ENCODE measurements at regions not wholly inside any gene's neighbourhood (a gene's known extent, or its start where the extent isn't known, plus 50 kb on each side); places are given as distances from the start of the nearest gene placed in this dataset.
A peak's percentile ranks its signal among the peaks of the same experiment; 100 is the strongest.

GRCh38 chr1:221371705-221372104 lies 370.2 kb downstream of the DUSP10 start:
- DNase-seq (ENCODE audit: low read depth): no peak

- no peak for DNase-seq (ENCODE audit: low read depth)
Observed at GRCh38 chr1:221373795-221374194, 368.1 kb downstream of the DUSP10 start.

- DNase-seq (ENCODE audit: low read depth): no peak
Observed at GRCh38 chr1:221376286-221376685, 365.6 kb downstream of the DUSP10 start.

- no peak for DNase-seq (ENCODE audit: low read depth)
Observed at GRCh38 chr1:221381910-221382623, 359.8 kb downstream of the DUSP10 start.

- peak; percentile 71 for DNase-seq (ENCODE audit: low read depth)
Observed at GRCh38 chr1:221392453-221392852, 349.4 kb downstream of the DUSP10 start.

- peak; percentile 71 for DNase-seq (ENCODE audit: low read depth)
Observed at GRCh38 chr1:221394011-221394544, 347.8 kb downstream of the DUSP10 start.

- DNase-seq (ENCODE audit: low read depth): no peak
Observed at GRCh38 chr1:221396526-221396925, 345.4 kb downstream of the DUSP10 start.

GRCh38 chr1:221397141-221397540 lies 344.7 kb downstream of the DUSP10 start:
- DNase-seq (ENCODE audit: low read depth): no peak

GRCh38 chr1:221397606-221398005 lies 344.3 kb downstream of the DUSP10 start:
- peak; percentile 4 for DNase-seq (ENCODE audit: low read depth)

- no peak for DNase-seq (ENCODE audit: low read depth)
Observed at GRCh38 chr1:221405146-221405545, 336.7 kb downstream of the DUSP10 start.

GRCh38 chr1:221408117-221408803 lies 333.6 kb downstream of the DUSP10 start:
- DNase-seq (ENCODE audit: low read depth): no peak

- no peak for DNase-seq (ENCODE audit: low read depth)
Observed at GRCh38 chr1:221411283-221411682, 330.6 kb downstream of the DUSP10 start.

- no peak for DNase-seq (ENCODE audit: low read depth)
Observed at GRCh38 chr1:221414772-221415539, 326.9 kb downstream of the DUSP10 start.

- DNase-seq (ENCODE audit: low read depth): no peak
Observed at GRCh38 chr1:221415651-221416050, 326.2 kb downstream of the DUSP10 start.

- DNase-seq (ENCODE audit: low read depth): no peak
Observed at GRCh38 chr1:221416142-221416541, 325.7 kb downstream of the DUSP10 start.

- no peak for DNase-seq (ENCODE audit: low read depth)
Observed at GRCh38 chr1:221416723-221417122, 325.2 kb downstream of the DUSP10 start.

GRCh38 chr1:221418346-221418745 lies 323.5 kb downstream of the DUSP10 start:
- peak; percentile 46 for DNase-seq (ENCODE audit: low read depth)

GRCh38 chr1:221419513-221420095 lies 322.3 kb downstream of the DUSP10 start:
- DNase-seq (ENCODE audit: low read depth): peak; percentile 75

GRCh38 chr1:221429264-221429663 lies 312.6 kb downstream of the DUSP10 start:
- DNase-seq (ENCODE audit: low read depth): peak; percentile 72

- peak; percentile 24 for DNase-seq (ENCODE audit: low read depth)
Observed at GRCh38 chr1:221430152-221430960, 311.5 kb downstream of the DUSP10 start.

- DNase-seq (ENCODE audit: low read depth): peak; percentile 31
Observed at GRCh38 chr1:221431068-221431651, 310.7 kb downstream of the DUSP10 start.
